CD4-positive, alpha-beta memory T cell (primary cell): ENCODE measurements at regions not wholly inside any gene's neighbourhood (a gene's known extent, or its start where the extent isn't known, plus 50 kb on each side); places are given as distances from the start of the nearest gene placed in this dataset.

Experiments used
- CTCF ChIA-PET: fragments of 350-600 bp; sonication (Branson Sonifier 250); formaldehyde crosslinking; loops from one replicate; lab custom pipeline; 2021; ENCODE audit warnings: inconsistent platforms; ENCODE audit not compliant: partially characterized antibody; lab: Charles Lee
- POLR2A ChIA-PET: fragments of 350-600 bp; sonication (Branson Sonifier 250); formaldehyde crosslinking; loops from one replicate; lab custom pipeline; 2021; ENCODE audit not compliant: partially characterized antibody; lab: Charles Lee
- DNase-seq, 5 donors: peaks; one replicate each; pipeline versions ENCODE4 v3.0.0 to v3.0.0-alpha.2; 2020 to 2022; ENCODE audit warnings: mixed read lengths in 1 of 5
- H3K27ac ChIP-seq: one replicate; pipeline ENCODE4 v1.7.0; 2013; ENCODE audit warnings: low read depth, low read length
- H3K27me3 ChIP-seq: 2 replicates; pipeline ENCODE4 v1.7.0; 2013; ENCODE audit warnings: mild to moderate bottlenecking, low read length, moderate library complexity; ENCODE audit not compliant: insufficient read depth
- H3K36me3 ChIP-seq: 2 replicates; pipeline ENCODE4 v1.7.0; 2013; ENCODE audit warnings: mild to moderate bottlenecking, low read length, moderate library complexity; ENCODE audit not compliant: insufficient read depth
- H3K4me1 ChIP-seq: 2 replicates; pipeline ENCODE4 v1.7.0; 2013; ENCODE audit warnings: mild to moderate bottlenecking, low read length, moderate library complexity; ENCODE audit not compliant: insufficient read depth
- H3K4me3 ChIP-seq, 2 donors: one replicate each; pipeline ENCODE4 v1.7.0; 2013; ENCODE audit warnings: low read length in 2 of 2, mild to moderate bottlenecking in 1 of 2
- H3K9me3 ChIP-seq, 2 donors: one replicate each; pipeline ENCODE4 v1.7.0; 2013; ENCODE audit warnings: low read length in 2 of 2, control low read depth in 1 of 2; ENCODE audit not compliant: control insufficient read depth in 1 of 2
- H3K27ac Mint-ChIP-seq, 7 donors: one replicate each; pipeline ENCODE4 v1.8.0; 2020 to 2021; ENCODE audit warnings: mixed read lengths in 7 of 7, mild to moderate bottlenecking in 6 of 7, inconsistent platforms in 3 of 7, moderate library complexity in 3 of 7
- H3K27me3 Mint-ChIP-seq, 2 donors: one replicate each; pipeline ENCODE4 v1.8.0; 2020 to 2021; ENCODE audit warnings: mixed read lengths in 2 of 2
- H3K36me3 Mint-ChIP-seq, 2 donors: one replicate each; pipeline ENCODE4 v1.8.0; 2020 to 2021; ENCODE audit warnings: mixed read lengths in 2 of 2, inconsistent platforms in 1 of 2, mild to moderate bottlenecking in 1 of 2
- H3K4me1 Mint-ChIP-seq, 4 donors: one replicate each; pipeline ENCODE4 v1.8.0; 2020 to 2021; ENCODE audit warnings: mixed read lengths in 4 of 4, mild to moderate bottlenecking in 1 of 4
- H3K4me3 Mint-ChIP-seq, 8 donors: one replicate each; pipeline ENCODE4 v1.8.0; 2020 to 2021; ENCODE audit warnings: mixed read lengths in 8 of 8, mild to moderate bottlenecking in 7 of 8, moderate library complexity in 6 of 8, inconsistent platforms in 3 of 8
- H3K9me3 Mint-ChIP-seq, 8 donors: one replicate each; pipeline ENCODE4 v1.8.0; 2020 to 2021; ENCODE audit warnings: mixed read lengths in 8 of 8, mild to moderate bottlenecking in 5 of 8, inconsistent platforms in 3 of 8, moderate library complexity in 1 of 8
- intact Hi-C: fragments of 100-400 bp; cut with micrococcal nuclease; formaldehyde crosslinking; loops from one replicate; pipeline ENCODE4 v1.15.1; 2023

GRCh38 chr5:174311531-174312269 is 266.2 kb downstream of the NSG2 start:
- Histone ChIP-seq H3K4me1 (no peaks in the 10 kb centered on the region), H3K4me3 (no peak overlapping the region), H3K27me3 (no peaks in the 10 kb centered on the region), H3K27ac (no peak overlapping the region), H3K36me3 (no peaks in the 10 kb centered on the region), H3K9me3 (no peaks in the 10 kb centered on the region)
- H3K9me3 Mint-ChIP-seq = no peaks in the 10 kb centered on the region
- peak; percentile 36 to 48 (median 41) for DNase-seq
- peak overlapping the region in 1 of 8 donors; percentile 9 for H3K4me3 Mint-ChIP-seq
- ChIA-PET CTCF (interaction anchor here (0.6 to 2.3 kb wide), 9 partner anchors 9 to 1017 kb away, joined by 3 to 9 read pairs (median 4); partner anchors contain the start of gene BOD1), POLR2A (no interaction called here)
- H3K36me3 Mint-ChIP-seq = no peaks in the 10 kb centered on the region
- intact Hi-C loops = no loop called here
- H3K4me1 Mint-ChIP-seq = peaks cover 0 to 7% (median 0%) of the 10 kb centered on the region in 4 donors
- no peak overlapping the region for H3K27ac Mint-ChIP-seq
- peaks cover 25 to 33% of the 10 kb centered on the region in 2 donors for H3K27me3 Mint-ChIP-seq

- no peak for DNase-seq
- CTCF ChIA-PET = interaction anchor here (0.6 to 2.3 kb wide), 9 partner anchors 9 to 1018 kb away, joined by 3 to 9 read pairs (median 4); partner anchors contain the start of gene BOD1
- no peaks in the 10 kb centered on the region for H3K9me3 ChIP-seq
- intact Hi-C loops = no loop called here
- H3K27ac Mint-ChIP-seq = no peak overlapping the region
- no peak overlapping the region for H3K4me3 ChIP-seq
- no peaks in the 10 kb centered on the region for H3K27me3 ChIP-seq
- peaks cover 0 to 7% (median 0%) of the 10 kb centered on the region in 4 donors for H3K4me1 Mint-ChIP-seq
- no peaks in the 10 kb centered on the region for H3K9me3 Mint-ChIP-seq
- H3K4me3 Mint-ChIP-seq = no peak overlapping the region
- H3K36me3 ChIP-seq = no peaks in the 10 kb centered on the region
- no peaks in the 10 kb centered on the region for H3K4me1 ChIP-seq
- no peak overlapping the region for H3K27ac ChIP-seq
- no peaks in the 10 kb centered on the region for H3K36me3 Mint-ChIP-seq
- peaks cover 25 to 33% of the 10 kb centered on the region in 2 donors for H3K27me3 Mint-ChIP-seq
- POLR2A ChIA-PET = no interaction called here
Observed at GRCh38 chr5:174312270-174312617, 266.7 kb downstream of the NSG2 start.

- CTCF ChIA-PET = interaction anchor here (0.6 to 2.3 kb wide), 7 partner anchors 8 to 1018 kb away, joined by 3 to 9 read pairs (median 5); partner anchors contain the start of gene BOD1
- Mint-ChIP-seq H3K9me3 (no peaks in the 10 kb centered on the region), H3K27ac (no peak overlapping the region), H3K4me1 (peaks cover 0 to 7% (median 0%) of the 10 kb centered on the region in 4 donors), H3K4me3 (peak overlapping the region in 2 of 8 donors; percentile 9 to 23), H3K36me3 (no peaks in the 10 kb centered on the region), H3K27me3 (peaks cover 25 to 33% of the 10 kb centered on the region in 2 donors)
- no peak overlapping the region for H3K4me3 ChIP-seq
- no peak for DNase-seq
- no peaks in the 10 kb centered on the region for H3K4me1 ChIP-seq
- intact Hi-C loops = no loop called here
- H3K9me3 ChIP-seq = no peaks in the 10 kb centered on the region
- H3K36me3 ChIP-seq = no peaks in the 10 kb centered on the region
- H3K27ac ChIP-seq = no peak overlapping the region
- H3K27me3 ChIP-seq = no peaks in the 10 kb centered on the region
- POLR2A ChIA-PET = no interaction called here
Observed at GRCh38 chr5:174312641-174313040, 267.1 kb downstream of the NSG2 start.

- H3K4me3 Mint-ChIP-seq = no peak overlapping the region
- no peak overlapping the region for H3K4me3 ChIP-seq
- ChIA-PET CTCF (no interaction called here), POLR2A (no interaction called here)
- peaks cover 25 to 34% of the 10 kb centered on the region in 2 donors for H3K27me3 Mint-ChIP-seq
- no peaks in the 10 kb centered on the region for H3K9me3 Mint-ChIP-seq
- no peaks in the 10 kb centered on the region for H3K36me3 Mint-ChIP-seq
- no peaks in the 10 kb centered on the region for H3K36me3 ChIP-seq
- no peak overlapping the region for H3K27ac ChIP-seq
- H3K27me3 ChIP-seq = no peaks in the 10 kb centered on the region
- no peak for DNase-seq
- no peak overlapping the region for H3K27ac Mint-ChIP-seq
- H3K4me1 Mint-ChIP-seq = peaks cover 0 to 7% (median 0%) of the 10 kb centered on the region in 4 donors
- H3K4me1 ChIP-seq = no peaks in the 10 kb centered on the region
- intact Hi-C loops = no loop called here
- no peaks in the 10 kb centered on the region for H3K9me3 ChIP-seq
Observed at GRCh38 chr5:174313615-174314014, 268.1 kb downstream of the NSG2 start.

- DNase-seq = no peak
Observed at GRCh38 chr5:174314261-174314660, 268.8 kb downstream of the NSG2 start.

GRCh38 chr5:174315471-174315870 is 270.0 kb downstream of the NSG2 start:
- intact Hi-C loops = no loop called here
- Mint-ChIP-seq H3K4me3 (peak overlapping the region in 1 of 8 donors; percentile 36), H3K36me3 (no peaks in the 10 kb centered on the region), H3K4me1 (peaks cover 0 to 7% (median 0%) of the 10 kb centered on the region in 4 donors), H3K27ac (no peak overlapping the region), H3K27me3 (peaks cover 22 to 30% of the 10 kb centered on the region in 2 donors), H3K9me3 (no peaks in the 10 kb centered on the region)
- no peak for DNase-seq
- Histone ChIP-seq H3K27me3 (no peaks in the 10 kb centered on the region), H3K36me3 (no peaks in the 10 kb centered on the region), H3K27ac (no peak overlapping the region), H3K4me3 (no peak overlapping the region), H3K9me3 (no peaks in the 10 kb centered on the region), H3K4me1 (no peaks in the 10 kb centered on the region)
- CTCF ChIA-PET = no interaction called here
- POLR2A ChIA-PET = no interaction called here

More at GRCh38 chr5:174314261-174314660, 268.8 kb downstream of the NSG2 start:
- Mint-ChIP-seq H3K27me3 (peaks cover 22 to 29% of the 10 kb centered on the region in 2 donors), H3K4me1 (peaks cover 0 to 7% (median 0%) of the 10 kb centered on the region in 4 donors), H3K4me3 (no peak overlapping the region), H3K9me3 (no peaks in the 10 kb centered on the region), H3K27ac (no peak overlapping the region), H3K36me3 (no peaks in the 10 kb centered on the region)
- POLR2A ChIA-PET = no interaction called here
- intact Hi-C loops = no loop called here
- CTCF ChIA-PET = no interaction called here
- Histone ChIP-seq H3K27me3 (no peaks in the 10 kb centered on the region), H3K27ac (no peak overlapping the region), H3K9me3 (no peaks in the 10 kb centered on the region), H3K36me3 (no peaks in the 10 kb centered on the region), H3K4me1 (no peaks in the 10 kb centered on the region), H3K4me3 (no peak overlapping the region)

GRCh38 chr5:174315871-174316270 is 270.4 kb downstream of the NSG2 start:
- no peaks in the 10 kb centered on the region for H3K36me3 Mint-ChIP-seq
- ChIA-PET CTCF (no interaction called here), POLR2A (no interaction called here)

More at GRCh38 chr5:174315871-174316270, 270.4 kb downstream of the NSG2 start:
- no peak for DNase-seq
- Histone ChIP-seq H3K27ac (no peak overlapping the region), H3K4me3 (no peak overlapping the region), H3K9me3 (no peaks in the 10 kb centered on the region), H3K27me3 (no peaks in the 10 kb centered on the region), H3K36me3 (no peaks in the 10 kb centered on the region), H3K4me1 (no peaks in the 10 kb centered on the region)
- H3K9me3 Mint-ChIP-seq = no peaks in the 10 kb centered on the region
- peaks cover 19 to 26% of the 10 kb centered on the region in 2 donors for H3K27me3 Mint-ChIP-seq
- no peak overlapping the region for H3K27ac Mint-ChIP-seq
- peaks cover 0 to 4% (median 0%) of the 10 kb centered on the region in 4 donors for H3K4me1 Mint-ChIP-seq
- H3K4me3 Mint-ChIP-seq = no peak overlapping the region
- intact Hi-C loops = no loop called here
